Spleen (tissue), 7 donors: ENCODE measurements at regions not wholly inside any gene's neighbourhood (a gene's known extent, or its start where the extent isn't known, plus 50 kb on each side); places are given as distances from the start of the nearest gene placed in this dataset.

Experiments used
- POLR2A ChIP-seq, 3 donors: fragments of 450-650 bp; IDR thresholded peaks; one replicate each; pipeline ENCODE4 v1.5.1; 2017; ENCODE audit warnings: antibody characterized with exemption in 3 of 3, mild to moderate bottlenecking in 1 of 3
- TF ChIP-seq, protein P1 (sequence below), 11 experiments: fragments of 200-600 bp in 7 of 11; fragments of 450-650 bp in 4 of 11; sonication (generic) in 4 of 11; IDR thresholded peaks in 8 of 11; conservative IDR thresholded peaks in 3 of 11; 1 replicate in 7 of 11; 2 replicates in 4 of 11; pipeline versions ENCODE4 v1.4.0 to v1.8.0; 2016 to 2021; ENCODE audit warnings: antibody characterized with exemption in 11 of 11, inconsistent platforms in 4 of 11, mild to moderate bottlenecking in 1 of 11
- donor health status: DM: no; HTN: no; CAD: no; lungs with moderate emphysema.
- donor health status: DM: no; HTN: no; CAD: no.
- donor health status: DM: no; HTN: no; CAD: no.

DNA sequence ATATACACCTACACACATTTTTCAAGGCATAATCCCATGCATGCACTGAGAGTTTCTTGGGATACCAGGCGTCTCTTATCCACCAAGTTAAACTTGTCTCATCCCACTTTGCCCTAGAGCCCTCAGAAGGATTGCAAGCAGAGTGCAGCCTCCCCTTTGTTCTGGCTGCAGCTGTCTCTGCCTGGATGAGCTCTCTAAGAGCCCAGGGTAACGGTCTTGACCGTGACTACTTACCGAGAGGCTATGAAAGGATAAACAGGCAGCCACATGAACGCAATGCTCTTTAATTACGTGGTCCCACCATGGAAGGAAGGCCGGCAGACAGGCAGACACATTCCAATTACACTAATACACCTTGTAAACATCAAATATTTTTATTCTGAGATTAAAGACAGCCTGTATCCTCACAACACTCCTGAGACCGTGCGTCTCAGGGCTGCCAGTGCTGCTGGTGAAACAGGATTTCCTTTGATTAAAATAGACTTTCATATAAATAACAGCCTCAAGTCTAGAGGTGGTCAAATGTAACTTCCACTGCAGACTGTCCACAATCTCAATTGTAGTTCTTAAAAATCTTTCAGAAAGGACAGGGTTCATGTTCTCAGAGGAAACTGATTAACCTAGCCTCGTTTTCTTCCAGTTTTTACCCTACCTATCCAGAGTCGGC lies 210.0 kb upstream of the PRDM1 start:
- TF ChIP-seq, protein P1, sequence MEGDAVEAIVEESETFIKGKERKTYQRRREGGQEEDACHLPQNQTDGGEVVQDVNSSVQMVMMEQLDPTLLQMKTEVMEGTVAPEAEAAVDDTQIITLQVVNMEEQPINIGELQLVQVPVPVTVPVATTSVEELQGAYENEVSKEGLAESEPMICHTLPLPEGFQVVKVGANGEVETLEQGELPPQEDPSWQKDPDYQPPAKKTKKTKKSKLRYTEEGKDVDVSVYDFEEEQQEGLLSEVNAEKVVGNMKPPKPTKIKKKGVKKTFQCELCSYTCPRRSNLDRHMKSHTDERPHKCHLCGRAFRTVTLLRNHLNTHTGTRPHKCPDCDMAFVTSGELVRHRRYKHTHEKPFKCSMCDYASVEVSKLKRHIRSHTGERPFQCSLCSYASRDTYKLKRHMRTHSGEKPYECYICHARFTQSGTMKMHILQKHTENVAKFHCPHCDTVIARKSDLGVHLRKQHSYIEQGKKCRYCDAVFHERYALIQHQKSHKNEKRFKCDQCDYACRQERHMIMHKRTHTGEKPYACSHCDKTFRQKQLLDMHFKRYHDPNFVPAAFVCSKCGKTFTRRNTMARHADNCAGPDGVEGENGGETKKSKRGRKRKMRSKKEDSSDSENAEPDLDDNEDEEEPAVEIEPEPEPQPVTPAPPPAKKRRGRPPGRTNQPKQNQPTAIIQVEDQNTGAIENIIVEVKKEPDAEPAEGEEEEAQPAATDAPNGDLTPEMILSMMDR (IDR thresholded peaks at IDR 0.05 in 8 of 11, conservative IDR thresholded peaks at IDR 0.05 in 3 of 11), result no peak
- TF ChIP-seq POLR2A (IDR thresholded peaks at IDR 0.05), result no peak
